DMS53 treated with DMSO at 0.1 percent for 48 hours (cell line): ENCODE measurements at regions not wholly inside any gene's neighbourhood (a gene's known extent, or its start where the extent isn't known, plus 50 kb on each side); places are given as distances from the start of the nearest gene placed in this dataset.

Experiments
- DNase-seq: peaks from one replicate; lab custom pipeline; 2025; ENCODE audit not compliant: unreplicated experiment; lab: John Stamatoyannopoulos, UW

DNA sequence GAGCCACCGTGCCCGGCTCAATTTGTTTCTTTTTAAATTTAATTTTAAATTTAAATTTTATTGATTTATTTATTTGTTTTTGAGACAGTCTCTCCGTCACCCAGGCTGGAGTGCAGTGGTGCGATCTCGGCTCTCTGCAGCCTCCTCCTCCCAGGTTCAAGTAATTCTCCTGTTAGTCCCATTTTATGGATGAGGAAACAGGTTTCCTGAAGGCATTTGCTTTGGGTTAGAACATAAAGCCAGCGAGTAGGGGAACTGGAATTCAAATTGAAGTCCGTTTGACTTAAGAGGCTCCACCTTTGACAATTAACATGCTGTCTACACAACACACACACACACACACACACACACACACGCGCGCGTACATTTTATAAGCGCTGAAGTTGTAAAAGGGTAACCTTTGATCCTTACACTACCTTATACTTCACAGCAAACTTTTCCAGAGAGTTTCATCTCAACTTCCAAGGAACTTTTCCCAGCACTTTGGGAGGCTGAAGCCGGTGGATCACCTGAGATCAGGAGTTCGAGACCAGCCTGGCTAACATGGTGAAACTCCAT, 232.0 kb downstream of the BCAS1 start:
- no peak for DNase-seq

DNA sequence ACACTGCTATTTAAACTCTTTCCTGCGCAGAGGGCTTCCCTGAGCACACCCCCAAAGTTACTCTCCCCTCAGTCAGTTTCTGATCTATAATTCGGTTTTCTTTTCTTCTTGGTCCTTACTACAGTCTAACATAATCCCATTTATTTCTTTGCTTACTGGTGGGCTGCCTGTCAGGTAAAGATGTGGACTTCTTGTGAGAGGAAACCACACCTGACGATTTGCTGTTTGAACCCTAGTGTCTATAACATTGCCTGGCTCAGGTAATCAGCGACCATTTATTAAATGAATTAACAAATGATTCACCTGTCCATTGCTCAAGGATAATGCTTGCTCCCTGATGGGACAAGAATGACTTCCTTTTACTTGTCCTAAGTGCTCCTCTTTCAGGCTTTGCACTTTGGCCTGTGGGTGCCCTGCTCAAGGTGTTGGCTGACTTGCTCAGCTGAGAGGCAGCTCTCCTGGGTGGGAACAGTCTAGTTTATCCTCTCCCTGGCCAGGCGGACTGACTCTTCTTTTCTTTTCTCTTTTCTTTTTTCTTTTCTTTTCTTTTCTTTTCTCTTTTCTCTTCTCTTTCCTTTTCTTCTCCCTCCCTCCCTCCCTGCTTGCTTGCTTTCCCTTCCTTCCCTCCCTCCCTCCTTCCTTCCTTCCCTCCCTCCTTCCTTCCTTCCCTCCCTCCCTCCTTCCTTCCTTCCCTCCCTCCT, 233.1 kb downstream of the BCAS1 start:
- DNase-seq = no peak

DNA sequence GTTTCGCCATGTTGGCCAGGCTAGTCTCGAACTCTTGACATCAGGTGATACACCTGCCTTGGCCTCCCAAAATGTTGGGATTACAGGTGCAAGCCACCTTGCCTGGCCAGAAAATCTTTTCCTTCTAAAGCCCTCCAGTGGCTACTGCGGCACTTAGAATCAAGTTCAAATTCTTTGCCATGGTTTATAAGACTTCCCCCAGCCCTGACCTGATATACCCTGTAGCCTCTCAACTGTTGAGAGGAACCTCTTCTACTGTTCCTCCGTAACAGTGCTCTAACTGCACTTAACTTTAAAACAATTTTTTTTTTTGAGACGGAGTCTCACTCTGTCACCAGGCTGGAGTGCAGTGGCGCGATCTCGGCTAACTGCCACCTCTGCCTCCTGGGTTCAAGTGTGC, 235.6 kb downstream of the BCAS1 start:
- no peak for DNase-seq

DNA sequence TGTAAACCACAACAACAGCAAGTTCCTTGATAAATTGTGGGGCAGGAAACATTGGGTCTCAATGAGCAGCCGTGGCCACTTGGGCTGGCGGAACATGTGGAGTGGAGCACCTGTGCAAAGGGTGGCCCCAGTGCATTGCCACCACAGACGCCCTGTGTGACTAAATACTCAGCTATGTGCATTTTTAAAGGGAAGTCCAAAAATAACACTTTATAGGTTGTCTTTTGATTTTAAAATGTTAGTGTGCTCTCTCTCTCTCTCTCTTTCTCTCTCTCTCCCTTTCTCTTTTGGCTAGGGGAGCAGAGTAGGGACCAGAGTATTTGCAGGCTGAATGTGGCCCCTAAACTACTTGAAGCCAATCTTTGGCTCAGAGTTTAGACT, 236.3 kb downstream of the BCAS1 start:
- DNase-seq = no peak

DNA sequence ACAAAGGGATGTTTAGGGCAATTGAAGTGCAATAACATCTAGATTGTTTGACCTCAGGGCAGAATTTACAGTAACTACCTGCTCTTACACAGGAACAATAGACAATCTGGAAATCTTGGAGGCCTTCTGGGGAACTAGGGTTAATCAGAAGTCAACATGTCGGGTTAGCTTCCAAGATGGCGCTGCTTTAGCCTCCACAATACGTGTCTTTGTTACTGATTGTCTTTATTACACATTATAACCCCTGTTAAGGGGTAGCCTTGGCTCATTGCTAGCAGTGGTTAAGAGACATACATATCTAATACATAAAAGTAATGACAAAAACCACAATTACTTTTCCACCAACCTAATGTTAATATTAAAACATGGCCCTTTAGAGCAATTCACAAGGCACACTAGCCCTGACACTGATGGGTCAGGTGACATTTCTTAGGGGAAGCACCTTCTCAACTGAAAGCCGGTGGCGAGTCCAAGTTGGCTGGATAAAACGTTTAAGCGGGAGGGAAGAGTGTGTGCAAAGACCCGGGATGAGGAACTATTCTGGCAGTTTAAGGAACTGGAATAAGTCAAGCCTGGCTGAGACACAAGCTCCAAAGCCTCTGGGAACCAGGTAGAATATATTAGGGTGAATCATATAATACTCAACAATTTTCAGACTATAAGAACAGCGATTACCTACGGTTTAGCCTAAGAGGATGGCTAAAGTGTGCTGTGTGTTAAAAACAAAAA, 236.9 kb downstream of the BCAS1 start:
- DNase-seq = no peak

DNA sequence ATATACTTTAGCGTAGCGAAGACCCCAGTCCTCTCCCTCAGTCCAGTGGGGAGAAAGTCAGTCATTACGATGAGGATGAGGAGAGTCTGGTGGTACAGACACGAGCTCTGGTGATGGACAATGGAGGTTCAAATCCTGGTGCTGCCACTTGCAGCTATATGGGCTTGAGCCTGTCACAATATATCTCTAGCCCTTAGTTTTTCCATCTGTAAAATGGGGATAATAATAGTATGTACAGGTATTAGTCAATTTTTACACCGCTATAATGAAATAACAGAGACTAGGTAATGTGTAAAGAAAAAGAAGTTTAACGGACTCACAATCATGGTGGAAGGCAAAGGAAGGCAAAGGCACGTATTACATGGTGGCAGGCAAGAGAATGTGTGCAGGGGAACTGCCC, 237.9 kb downstream of the BCAS1 start:
- no peak for DNase-seq

DNA sequence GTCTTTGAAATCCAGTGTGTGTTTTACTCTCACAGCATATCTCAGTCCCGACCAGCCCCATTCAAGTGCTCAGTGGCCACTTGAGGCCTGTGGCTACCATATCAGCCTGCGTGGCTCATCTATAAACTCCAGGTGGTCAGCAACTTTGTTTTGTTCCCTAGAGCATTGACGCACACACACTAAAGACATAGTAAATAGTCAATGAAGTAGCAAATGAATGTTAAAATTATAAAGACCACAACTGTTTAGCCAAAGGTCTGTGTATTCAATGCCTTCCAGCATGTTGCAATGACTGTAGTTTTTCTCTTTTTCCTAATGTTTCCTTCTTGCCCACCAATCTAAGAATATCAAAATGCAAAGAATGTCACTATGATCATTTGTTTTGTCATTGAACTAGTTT, 238.2 kb upstream of the ZNF217 start:
- no peak for DNase-seq

DNA sequence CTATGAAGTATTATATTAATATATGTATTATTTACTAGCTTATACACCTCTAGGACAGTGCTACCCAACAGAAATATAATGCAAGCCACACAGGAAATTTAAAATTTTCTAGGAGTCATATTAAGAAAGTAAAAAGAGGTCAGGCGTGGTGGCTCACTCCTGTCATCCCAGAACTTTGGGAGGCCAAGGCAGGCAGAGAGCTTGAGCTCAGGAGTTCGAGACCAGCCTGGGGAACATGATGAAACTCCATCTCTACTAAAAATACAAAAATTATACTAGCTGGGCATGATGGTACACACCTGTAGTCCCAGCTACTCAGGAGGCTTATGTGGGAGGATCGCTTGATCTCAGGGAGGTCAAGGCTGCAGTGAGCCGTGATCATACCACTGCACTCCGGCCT, 237.6 kb upstream of the ZNF217 start:
- DNase-seq = no peak

DNA sequence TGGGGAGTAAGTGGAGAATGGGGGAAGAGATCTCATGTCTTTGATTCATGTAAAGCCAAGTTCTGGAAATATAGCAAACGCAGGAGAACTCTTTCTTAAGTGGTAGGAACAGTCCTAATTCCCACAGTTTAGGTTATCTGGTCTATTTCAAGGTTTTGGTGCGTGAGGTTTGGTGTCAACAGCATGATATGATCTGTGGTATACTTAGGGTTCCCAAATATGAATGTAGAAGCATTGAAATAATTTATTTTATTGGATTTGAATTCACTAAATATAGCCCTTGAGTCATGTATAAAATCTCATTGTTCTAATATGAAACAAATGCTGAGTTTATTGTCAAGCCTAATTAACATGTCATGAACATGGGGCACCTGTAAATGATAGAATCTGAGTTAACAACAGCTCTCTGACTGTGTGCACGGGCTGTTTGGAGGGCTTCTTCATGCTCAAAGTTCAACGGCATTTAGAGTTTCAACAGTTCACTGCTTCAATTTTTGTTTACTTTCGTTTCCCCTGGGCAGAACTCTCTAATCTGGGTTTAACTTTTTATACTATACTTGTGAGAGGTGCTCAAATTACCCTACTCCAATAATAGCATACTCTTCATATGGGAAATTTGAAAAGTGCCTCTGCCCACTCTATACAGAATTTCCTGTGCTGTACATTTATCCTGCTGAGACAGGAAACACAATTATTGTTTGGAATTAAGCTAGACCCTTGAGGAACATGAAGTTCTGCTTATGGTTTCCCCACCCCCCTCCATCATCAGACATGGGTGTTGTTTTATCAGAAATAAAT, 236.3 kb upstream of the ZNF217 start:
- DNase-seq = no peak

DNA sequence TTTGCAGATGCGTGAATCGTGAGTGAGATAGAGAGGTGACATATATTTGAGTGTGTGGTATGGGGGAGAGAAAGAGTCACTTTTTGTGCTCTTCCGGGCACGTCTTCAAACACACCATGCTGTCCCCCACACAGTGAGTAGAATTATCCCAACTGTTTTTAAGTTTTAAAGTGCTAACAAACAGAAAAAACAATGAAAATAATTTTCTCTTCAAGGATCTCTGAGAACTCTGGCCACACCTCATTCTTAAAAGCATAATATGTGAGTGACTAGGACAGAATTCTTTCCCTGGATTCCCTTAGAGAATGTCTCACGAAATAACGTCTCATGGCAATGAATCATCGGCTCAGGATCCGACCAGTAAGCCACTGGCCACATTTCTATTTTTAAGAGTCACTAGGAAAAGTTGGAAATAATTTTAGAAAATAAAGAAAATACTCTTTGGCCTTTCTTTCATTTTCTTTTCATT, 235.7 kb upstream of the ZNF217 start:
- no peak for DNase-seq

DNA sequence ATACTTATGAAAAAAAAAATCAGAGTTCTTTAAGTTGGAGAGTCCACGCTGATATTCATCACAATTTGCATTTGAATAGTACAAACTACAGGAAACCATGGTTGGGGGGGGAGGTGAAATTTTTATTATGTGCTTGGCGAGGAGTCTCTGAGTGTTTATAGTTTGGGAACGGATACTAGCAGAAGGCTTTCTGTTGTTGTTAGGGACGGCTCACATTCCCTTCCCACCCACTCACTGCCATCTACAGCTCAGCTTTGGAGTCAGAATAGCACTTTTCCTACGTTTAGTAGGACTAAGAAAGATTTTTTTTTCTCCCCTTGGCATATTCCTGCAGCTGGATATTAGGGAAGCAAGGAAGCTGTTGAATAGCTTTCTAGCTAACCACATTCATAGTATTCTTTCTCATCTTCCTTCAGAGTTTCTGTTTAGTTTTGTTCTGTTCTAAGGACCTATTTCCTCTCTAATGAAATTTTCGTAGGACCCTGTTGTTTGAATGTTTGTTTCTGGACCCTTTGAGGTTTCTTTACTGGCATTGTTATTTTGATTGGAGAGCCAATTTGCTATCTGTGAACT, 235.1 kb upstream of the ZNF217 start:
- DNase-seq = no peak

DNA sequence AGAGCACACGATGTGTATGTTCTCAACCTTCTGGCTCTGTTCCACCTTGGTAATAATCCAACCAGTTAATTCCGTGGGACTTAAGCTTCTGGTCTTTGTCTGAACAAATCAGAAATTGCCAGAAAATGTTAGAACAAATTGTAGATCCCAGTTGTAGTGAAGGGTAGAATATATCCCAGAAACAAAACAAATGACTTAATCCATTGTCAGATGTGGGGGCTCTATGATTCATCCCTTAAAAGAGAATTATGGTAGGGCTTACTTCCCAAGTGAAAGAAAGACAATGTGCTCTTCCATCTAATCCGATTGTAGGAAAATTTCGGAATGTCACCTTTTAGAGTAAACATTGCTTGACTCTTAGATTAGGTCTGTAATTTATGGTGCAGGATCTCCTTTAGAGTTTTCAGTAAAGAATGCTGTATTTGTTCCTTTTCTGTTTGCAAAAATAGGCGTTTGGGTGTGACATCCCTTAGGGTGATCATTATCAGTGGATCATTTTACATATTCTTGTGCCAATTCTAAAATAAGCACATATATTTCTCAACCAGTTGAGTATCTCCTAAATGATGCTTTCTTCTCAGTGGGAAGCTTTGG, 234.5 kb upstream of the ZNF217 start:
- DNase-seq = no peak

DNA sequence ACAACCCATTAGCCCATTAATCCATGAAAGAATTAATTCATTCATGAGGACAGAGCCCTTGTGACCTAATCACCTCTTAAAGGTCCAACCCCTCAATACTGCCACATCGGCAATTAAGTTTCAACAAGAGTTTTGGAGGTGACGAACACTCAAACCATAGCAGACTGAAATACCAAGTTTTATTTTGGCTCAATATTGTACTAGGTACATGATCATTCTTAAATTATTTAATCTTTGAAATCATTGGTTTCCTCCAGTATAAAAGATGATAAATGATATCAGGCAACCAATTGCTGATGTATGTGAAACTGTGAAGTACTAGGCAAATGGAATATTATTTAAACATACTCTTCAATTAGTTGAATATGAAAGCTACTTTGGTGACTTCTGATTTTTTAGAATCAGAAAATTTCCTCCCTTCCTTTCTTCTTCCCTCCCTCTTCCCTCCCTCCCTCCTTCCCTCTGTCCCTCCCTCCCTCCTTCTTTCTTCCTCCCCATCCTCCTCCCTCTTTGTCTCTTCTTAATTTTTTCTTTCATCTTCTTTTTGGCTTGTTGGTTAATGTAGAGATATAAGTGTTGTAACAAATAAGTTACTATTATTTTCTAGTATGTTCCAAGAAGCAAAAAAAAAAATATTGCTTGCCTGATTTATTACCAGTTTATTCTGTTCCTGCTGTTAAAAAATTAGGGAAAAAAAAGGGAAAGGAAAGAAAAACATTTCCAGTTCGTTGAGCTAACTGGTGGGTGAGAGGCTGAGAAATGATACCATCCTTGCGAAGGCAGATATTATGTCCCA, 233.9 kb upstream of the ZNF217 start:
- no peak for DNase-seq

DNA sequence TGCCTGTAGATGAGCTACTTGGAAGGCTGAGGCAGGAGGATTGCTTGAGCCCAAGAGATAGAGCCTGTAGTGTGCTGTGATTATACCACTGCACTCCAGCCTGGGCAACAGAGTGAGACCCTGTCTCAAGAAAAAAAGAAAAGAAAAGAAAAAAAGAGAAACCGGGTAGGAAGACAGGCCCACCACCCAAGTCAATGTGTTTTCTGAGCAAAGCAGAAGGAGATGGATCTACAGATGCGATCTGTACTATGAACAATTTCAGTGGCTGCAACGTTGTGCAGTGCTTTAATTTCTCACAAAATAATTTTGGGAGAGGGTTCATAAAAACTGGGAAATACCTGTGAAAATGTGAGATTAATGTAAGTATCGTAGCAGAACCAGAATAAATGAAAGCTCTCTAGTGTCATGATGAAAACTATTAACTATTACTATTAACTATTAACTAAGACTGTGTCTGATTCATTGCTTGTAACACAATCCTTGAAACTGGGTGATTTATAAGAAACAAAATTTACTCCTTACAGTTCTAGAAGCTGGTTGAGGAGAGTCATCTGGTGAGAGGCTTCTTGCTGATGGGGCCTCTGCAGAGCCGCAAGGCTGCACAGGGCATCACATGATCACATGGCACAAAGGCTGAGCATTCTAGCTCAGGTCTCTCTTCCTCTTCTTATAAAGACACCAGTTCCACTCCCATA, 233.1 kb upstream of the ZNF217 start:
- DNase-seq = no peak

DNA sequence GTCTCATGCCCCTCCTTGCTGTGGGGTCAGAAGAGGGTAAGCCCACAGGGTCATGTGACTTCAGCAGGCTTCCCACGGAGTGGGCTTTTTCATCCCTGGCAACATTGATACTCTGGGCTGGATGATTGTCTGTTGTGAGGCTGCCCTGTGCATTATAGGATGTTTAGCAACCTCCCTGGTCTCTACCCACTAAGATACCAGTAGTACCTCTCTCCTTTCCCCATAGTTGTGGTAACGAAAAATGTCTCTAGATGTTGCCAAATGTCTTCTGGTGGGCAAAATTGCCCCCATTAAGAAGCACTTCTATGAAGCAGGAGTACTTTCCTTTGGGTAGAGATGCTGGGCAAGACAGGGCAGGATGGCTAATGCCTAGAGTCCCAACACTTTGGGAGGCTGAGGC, 232.5 kb upstream of the ZNF217 start:
- DNase-seq = no peak

DNA sequence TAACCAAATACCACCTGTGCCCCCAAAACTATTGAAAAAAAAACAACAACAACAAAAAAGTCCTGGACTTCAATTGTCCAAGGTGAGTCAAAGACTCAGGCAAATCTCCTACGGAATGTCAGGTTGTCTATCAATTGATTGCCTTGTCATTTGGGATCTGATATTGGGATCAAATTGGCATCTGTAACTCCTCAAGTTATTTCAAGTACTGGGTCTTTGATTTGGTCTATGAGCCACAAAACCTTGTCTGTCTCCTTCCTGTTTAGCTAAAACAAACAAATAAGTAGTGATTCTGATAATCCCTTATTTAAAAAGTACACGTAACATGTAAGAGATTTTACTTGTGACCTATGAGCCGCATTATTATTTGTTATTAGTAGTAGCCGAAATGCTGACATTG, 231.6 kb upstream of the ZNF217 start:
- DNase-seq = no peak

DNA sequence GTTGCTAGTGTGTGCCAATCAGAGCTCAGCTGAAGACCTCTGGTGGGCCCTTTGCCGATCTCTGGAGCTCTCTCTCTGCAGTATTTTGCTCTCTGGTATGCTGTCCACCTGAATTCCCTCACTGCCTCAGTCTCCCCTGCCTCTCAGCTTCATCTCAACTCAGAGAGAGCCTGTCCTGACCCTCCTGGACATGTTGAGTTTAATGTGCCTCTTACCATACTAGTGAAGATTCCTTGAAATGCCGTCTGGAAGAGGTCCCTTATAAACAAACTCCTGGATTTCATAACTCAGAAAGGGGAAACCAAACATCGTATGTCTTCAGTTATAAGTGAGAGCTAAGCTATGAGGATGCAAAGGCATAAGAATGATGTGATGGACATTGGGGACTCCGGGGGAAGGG, 231.1 kb upstream of the ZNF217 start:
- DNase-seq = no peak

DNA sequence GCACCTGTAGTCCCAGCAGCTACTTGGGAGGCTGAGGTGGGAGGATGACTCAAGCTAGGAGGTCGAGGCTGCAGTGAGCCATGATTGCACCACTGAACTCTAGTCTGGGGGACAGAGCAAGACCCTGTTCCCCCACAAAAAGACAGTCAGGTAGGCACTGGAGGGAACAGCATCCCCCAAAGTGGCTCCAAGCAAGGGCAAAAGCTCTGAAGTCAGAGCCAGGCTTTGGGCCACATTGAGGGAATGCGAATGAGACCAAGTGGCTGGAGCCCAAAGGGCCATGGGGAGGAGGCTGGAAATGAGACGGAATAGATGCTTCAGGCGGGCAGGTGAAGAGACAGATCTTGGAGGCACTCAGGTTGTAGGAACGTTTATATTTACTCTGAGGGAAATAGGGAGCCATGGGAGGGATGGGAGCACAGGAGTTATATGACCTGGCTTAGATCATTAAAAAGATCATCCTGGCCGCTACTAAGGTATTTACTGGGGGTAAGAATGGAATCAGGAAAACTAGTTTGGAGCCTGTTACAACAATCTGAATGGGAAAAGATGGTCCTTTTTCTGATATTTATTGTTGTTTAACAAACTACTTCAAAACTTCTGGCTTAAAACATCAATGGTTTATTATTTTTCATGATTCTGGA, 229.6 kb upstream of the ZNF217 start:
- no peak for DNase-seq

DNA sequence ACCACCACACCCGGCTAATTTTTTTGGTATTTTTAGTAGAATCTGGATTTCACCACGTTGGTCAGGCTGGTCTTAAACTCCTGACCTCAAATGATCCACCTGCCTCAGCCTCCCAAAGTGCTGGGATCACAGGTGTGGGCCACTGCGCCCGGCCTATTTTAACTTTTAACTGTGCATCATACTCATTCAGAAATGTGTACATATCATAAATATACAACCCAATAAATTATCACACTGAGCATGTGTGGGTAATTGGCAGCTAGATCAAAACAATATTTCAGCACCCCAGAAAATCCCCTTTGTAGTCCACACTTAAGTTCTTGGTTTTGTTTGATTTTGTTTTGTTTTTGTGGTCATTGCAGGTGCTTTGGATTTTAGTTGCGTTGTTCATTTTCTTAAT, 228.9 kb upstream of the ZNF217 start:
- DNase-seq = no peak
